ENCODE measurements at regions not wholly inside any gene's neighbourhood (a gene's known extent, or its start where the extent isn't known, plus 50 kb on each side); places are given as distances from the start of the nearest gene placed in this dataset.

DNA sequence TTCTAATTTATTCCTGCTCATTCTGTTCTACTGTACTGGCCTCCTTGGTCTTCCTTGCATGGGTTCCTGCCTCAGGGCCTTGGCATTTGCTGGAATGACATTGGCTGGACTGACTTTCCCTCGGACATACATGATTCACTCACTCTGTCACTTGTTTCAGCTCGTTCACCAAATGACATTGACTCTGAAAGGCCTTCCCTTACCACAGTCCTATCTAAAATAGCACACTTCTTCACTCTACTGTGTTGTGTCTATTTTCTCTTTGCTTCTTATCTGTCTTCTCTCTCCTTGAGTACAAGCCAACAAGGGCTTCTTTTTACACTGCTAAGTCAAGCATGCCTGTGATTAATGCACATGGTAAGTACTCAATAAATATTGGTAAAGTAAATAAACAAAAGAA is 65.6 kb downstream of the SCG2 start:
- no peak for DNase-seq
- no peak overlapping the region for H3K27ac Mint-ChIP-seq
- H3K4me3 Mint-ChIP-seq: no peak overlapping the region
- H3K4ac ChIP-seq (ENCODE audit: low read depth, low read length): no peak overlapping the region
- H4K91ac ChIP-seq (ENCODE audit: insufficient read length, low read depth, low read length): no peak overlapping the region
- H2AK5ac ChIP-seq (ENCODE audit: insufficient read length, low read length): no peak overlapping the region
- peaks cover 3% of the 10 kb centered on the region; the same call in 1 of the 2 replicates for H3K4me1 ChIP-seq (ENCODE audit: insufficient read depth, low read length)
- H2AFZ ChIP-seq (ENCODE audit: low read length): no peak overlapping the region
- H3K9me3 ChIP-seq (ENCODE audit: control insufficient read depth, low read depth, low read length): no peaks in the 10 kb centered on the region
- H4K8ac ChIP-seq (replicated peaks; ENCODE audit: insufficient read length, low read depth, low read length): no peak overlapping the region
- H3K79me1 ChIP-seq (ENCODE audit: insufficient read depth, low read depth, low read length, poor library complexity, severe bottlenecking): no peaks in the 10 kb centered on the region
- H2BK5ac ChIP-seq (ENCODE audit: insufficient read length, low read length): no peak overlapping the region
- H2BK120ac ChIP-seq (ENCODE audit: low read depth, low read length, poor library complexity, severe bottlenecking): no peak overlapping the region
- no peak overlapping the region for H3K23ac ChIP-seq (ENCODE audit: insufficient read length, low read depth, low read length)
- no peaks in the 10 kb centered on the region for H4K20me1 ChIP-seq (ENCODE audit: control insufficient read depth, insufficient read depth, insufficient read length)
- WGBS (ENCODE audit: extremely low coverage, insufficient read length, low lambda C conversion rate): no CpG with 5 or more reads among the region's 2 CpGs
- H3K56ac ChIP-seq (ENCODE audit: insufficient read length, low read depth, low read length): no peak overlapping the region
- TF ChIP-seq, protein P1, sequence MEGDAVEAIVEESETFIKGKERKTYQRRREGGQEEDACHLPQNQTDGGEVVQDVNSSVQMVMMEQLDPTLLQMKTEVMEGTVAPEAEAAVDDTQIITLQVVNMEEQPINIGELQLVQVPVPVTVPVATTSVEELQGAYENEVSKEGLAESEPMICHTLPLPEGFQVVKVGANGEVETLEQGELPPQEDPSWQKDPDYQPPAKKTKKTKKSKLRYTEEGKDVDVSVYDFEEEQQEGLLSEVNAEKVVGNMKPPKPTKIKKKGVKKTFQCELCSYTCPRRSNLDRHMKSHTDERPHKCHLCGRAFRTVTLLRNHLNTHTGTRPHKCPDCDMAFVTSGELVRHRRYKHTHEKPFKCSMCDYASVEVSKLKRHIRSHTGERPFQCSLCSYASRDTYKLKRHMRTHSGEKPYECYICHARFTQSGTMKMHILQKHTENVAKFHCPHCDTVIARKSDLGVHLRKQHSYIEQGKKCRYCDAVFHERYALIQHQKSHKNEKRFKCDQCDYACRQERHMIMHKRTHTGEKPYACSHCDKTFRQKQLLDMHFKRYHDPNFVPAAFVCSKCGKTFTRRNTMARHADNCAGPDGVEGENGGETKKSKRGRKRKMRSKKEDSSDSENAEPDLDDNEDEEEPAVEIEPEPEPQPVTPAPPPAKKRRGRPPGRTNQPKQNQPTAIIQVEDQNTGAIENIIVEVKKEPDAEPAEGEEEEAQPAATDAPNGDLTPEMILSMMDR (conservative IDR thresholded peaks at IDR 0.05): no peak
- no peaks in the 10 kb centered on the region for H3K23me2 ChIP-seq (ENCODE audit: insufficient read length, low read depth, low read length, poor library complexity, severe bottlenecking)
- H3K14ac ChIP-seq (ENCODE audit: insufficient read depth, low read length): no peak overlapping the region
- H3K18ac ChIP-seq (ENCODE audit: insufficient read length, low read depth, low read length): no peak overlapping the region
- H2BK20ac ChIP-seq (ENCODE audit: low read depth, low read length, poor library complexity, severe bottlenecking): no peak overlapping the region
- no peaks in the 10 kb centered on the region; the same call in 1 of the 2 replicates for H3K79me2 ChIP-seq (ENCODE audit: insufficient read depth, low read length)
- H2BK15ac ChIP-seq (ENCODE audit: low read depth, low read length): no peak overlapping the region
- H3T11ph ChIP-seq (ENCODE audit: low read length): no peak overlapping the region
- H3K27ac ChIP-seq (ENCODE audit: insufficient read length, low read depth, low read length): no peak overlapping the region
- H3K4me1 Mint-ChIP-seq: peaks cover 20% of the 10 kb centered on the region in 2 experiments
- no peaks in the 10 kb centered on the region for H3K36me3 Mint-ChIP-seq (ENCODE audit: insufficient read depth in 1 of 3, low read depth in 3 of 3)
- no peaks in the 10 kb centered on the region; the same call in 1 of the 2 replicates for H3K27me3 Mint-ChIP-seq (ENCODE audit: low read depth)
- no peaks in the 10 kb centered on the region for H3K9me3 Mint-ChIP-seq
- H3K4me2 ChIP-seq (ENCODE audit: insufficient read depth, insufficient read length, low read length): no peak overlapping the region
- H4K5ac ChIP-seq (ENCODE audit: insufficient read length, low read depth, low read length): no peak overlapping the region
- no peaks in the 10 kb centered on the region for H3K27me3 ChIP-seq (ENCODE audit: insufficient read depth, low read length)
- no peak overlapping the region for H2BK12ac ChIP-seq (ENCODE audit: insufficient read length, low read depth, low read length)
- no peak overlapping the region for H3K9ac ChIP-seq (ENCODE audit: extremely low read depth, insufficient read length, low read length)

All from H9 (cell line).